ENCODE measurements at regions not wholly inside any gene's neighbourhood (a gene's known extent, or its start where the extent isn't known, plus 50 kb on each side); places are given as distances from the start of the nearest gene placed in this dataset.

DNA sequence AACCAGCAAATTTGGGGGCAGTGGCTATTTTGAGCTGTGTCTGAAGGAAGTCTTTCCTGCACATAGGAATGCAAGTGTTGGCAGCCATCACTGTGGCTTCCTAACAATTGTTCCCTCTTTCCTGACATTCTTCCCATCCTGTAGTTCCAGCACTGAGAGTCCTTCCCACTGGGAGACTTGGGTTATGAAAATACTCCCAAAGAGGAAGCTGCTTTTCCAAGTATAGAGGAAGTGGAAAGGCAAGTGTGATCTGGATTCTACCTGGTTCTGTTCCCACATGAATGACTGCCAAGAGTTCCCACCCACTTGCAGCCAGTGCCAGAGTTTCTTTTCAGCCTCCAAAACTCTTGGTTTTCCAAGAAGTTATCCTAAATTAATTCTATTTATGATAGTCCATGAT lies 98.5 kb upstream of the CD53 start:
- Mint-ChIP-seq H3K4me3 (ENCODE audit: unreplicated experiment) (no peak overlapping the region), H3K27me3 (ENCODE audit: unreplicated experiment) (no peaks in the 10 kb centered on the region), H3K4me1 (ENCODE audit: low read depth, unreplicated experiment) (no peaks in the 10 kb centered on the region), H3K36me3 (ENCODE audit: unreplicated experiment) (peaks cover 5% of the 10 kb centered on the region), H3K27ac (ENCODE audit: unreplicated experiment) (no peak overlapping the region), H3K9me3 (ENCODE audit: unreplicated experiment) (peaks cover 3% of the 10 kb centered on the region)
- no peak for DNase-seq
- TF ChIP-seq, protein P1, sequence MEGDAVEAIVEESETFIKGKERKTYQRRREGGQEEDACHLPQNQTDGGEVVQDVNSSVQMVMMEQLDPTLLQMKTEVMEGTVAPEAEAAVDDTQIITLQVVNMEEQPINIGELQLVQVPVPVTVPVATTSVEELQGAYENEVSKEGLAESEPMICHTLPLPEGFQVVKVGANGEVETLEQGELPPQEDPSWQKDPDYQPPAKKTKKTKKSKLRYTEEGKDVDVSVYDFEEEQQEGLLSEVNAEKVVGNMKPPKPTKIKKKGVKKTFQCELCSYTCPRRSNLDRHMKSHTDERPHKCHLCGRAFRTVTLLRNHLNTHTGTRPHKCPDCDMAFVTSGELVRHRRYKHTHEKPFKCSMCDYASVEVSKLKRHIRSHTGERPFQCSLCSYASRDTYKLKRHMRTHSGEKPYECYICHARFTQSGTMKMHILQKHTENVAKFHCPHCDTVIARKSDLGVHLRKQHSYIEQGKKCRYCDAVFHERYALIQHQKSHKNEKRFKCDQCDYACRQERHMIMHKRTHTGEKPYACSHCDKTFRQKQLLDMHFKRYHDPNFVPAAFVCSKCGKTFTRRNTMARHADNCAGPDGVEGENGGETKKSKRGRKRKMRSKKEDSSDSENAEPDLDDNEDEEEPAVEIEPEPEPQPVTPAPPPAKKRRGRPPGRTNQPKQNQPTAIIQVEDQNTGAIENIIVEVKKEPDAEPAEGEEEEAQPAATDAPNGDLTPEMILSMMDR (IDR thresholded peaks at IDR 0.05; ENCODE audit: partially characterized antibody, unreplicated experiment): no peak

GRCh38 chr1:110773813-110774212 lies 99.1 kb upstream of the KCNA3 start:
- Mint-ChIP-seq H3K27me3 (ENCODE audit: unreplicated experiment) (no peaks in the 10 kb centered on the region), H3K36me3 (ENCODE audit: unreplicated experiment) (peaks cover 5% of the 10 kb centered on the region), H3K4me3 (ENCODE audit: unreplicated experiment) (no peak overlapping the region), H3K4me1 (ENCODE audit: low read depth, unreplicated experiment) (no peaks in the 10 kb centered on the region), H3K9me3 (ENCODE audit: unreplicated experiment) (peaks cover 2% of the 10 kb centered on the region), H3K27ac (ENCODE audit: unreplicated experiment) (no peak overlapping the region)
- no peak for DNase-seq
- TF ChIP-seq, protein P1 (IDR thresholded peaks at IDR 0.05; ENCODE audit: partially characterized antibody, unreplicated experiment): no peak

- H3K4me1 Mint-ChIP-seq (ENCODE audit: low read depth, unreplicated experiment): no peaks in the 10 kb centered on the region
- H3K27ac Mint-ChIP-seq (ENCODE audit: unreplicated experiment): no peak overlapping the region
- DNase-seq: no peak
- H3K36me3 Mint-ChIP-seq (ENCODE audit: unreplicated experiment): peaks cover 5% of the 10 kb centered on the region
- H3K27me3 Mint-ChIP-seq (ENCODE audit: unreplicated experiment): no peaks in the 10 kb centered on the region
- TF ChIP-seq, protein P1 (IDR thresholded peaks at IDR 0.05; ENCODE audit: partially characterized antibody, unreplicated experiment): no peak
- no peak overlapping the region for H3K4me3 Mint-ChIP-seq (ENCODE audit: unreplicated experiment)
- no peaks in the 10 kb centered on the region for H3K9me3 Mint-ChIP-seq (ENCODE audit: unreplicated experiment)
These were observed 96.7 kb upstream of the KCNA3 start for GRCh38 chr1:110771245-110772022.

GRCh38 chr1:110770832-110771231 lies 96.1 kb upstream of the KCNA3 start:
- H3K4me1 Mint-ChIP-seq (ENCODE audit: low read depth, unreplicated experiment): no peaks in the 10 kb centered on the region
- DNase-seq: no peak
- no peaks in the 10 kb centered on the region for H3K9me3 Mint-ChIP-seq (ENCODE audit: unreplicated experiment)
- no peak overlapping the region for H3K27ac Mint-ChIP-seq (ENCODE audit: unreplicated experiment)
- H3K4me3 Mint-ChIP-seq (ENCODE audit: unreplicated experiment): no peak overlapping the region
- H3K36me3 Mint-ChIP-seq (ENCODE audit: unreplicated experiment): peaks cover 5% of the 10 kb centered on the region
- H3K27me3 Mint-ChIP-seq (ENCODE audit: unreplicated experiment): no peaks in the 10 kb centered on the region
- TF ChIP-seq, protein P1 (IDR thresholded peaks at IDR 0.05; ENCODE audit: partially characterized antibody, unreplicated experiment): no peak

DNA sequence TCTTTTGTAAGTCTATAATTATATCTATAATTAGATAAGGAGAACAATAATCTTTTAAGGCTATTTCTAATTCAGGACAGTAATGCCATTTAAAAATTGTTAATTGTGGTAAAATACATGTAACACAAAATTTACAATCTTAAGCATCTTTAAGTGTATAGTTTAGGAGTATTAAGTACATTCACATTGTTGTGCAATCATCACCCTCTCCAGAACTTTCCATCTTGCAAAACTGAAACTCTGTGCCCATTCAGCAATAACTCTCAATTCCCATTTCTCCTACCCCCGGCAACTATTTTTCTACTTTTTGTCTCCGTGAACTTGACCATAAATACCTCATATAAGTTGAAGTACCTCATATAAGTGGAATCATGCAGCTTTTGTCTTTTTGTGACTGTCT lies 93.9 kb upstream of the KCNA3 start:
- H3K9me3 Mint-ChIP-seq (ENCODE audit: unreplicated experiment): no peaks in the 10 kb centered on the region

More for the DNA sequence above, 93.9 kb upstream of the KCNA3 start:
- TF ChIP-seq, protein P1 (IDR thresholded peaks at IDR 0.05; ENCODE audit: partially characterized antibody, unreplicated experiment): no peak
- H3K36me3 Mint-ChIP-seq (ENCODE audit: unreplicated experiment): peaks cover 5% of the 10 kb centered on the region
- no peak for DNase-seq
- H3K27me3 Mint-ChIP-seq (ENCODE audit: unreplicated experiment): no peaks in the 10 kb centered on the region
- no peak overlapping the region for H3K4me3 Mint-ChIP-seq (ENCODE audit: unreplicated experiment)
- H3K4me1 Mint-ChIP-seq (ENCODE audit: low read depth, unreplicated experiment): peaks cover 4% of the 10 kb centered on the region
- H3K27ac Mint-ChIP-seq (ENCODE audit: unreplicated experiment): no peak overlapping the region
